HG03565 (cell line): ENCODE measurements at regions not wholly inside any gene's neighbourhood (a gene's known extent, or its start where the extent isn't known, plus 50 kb on each side); places are given as distances from the start of the nearest gene placed in this dataset.
"Not testable (repeated sequence)": the region's sequence is repeated elsewhere in the genome, so short reads cannot be mapped to it uniquely, and the experiment has no call there.

Experiments used
- ATAC-seq: cut with Tn5 transposase; IDR thresholded peaks from one replicate; pipeline ENCODE4 v1.9.1; 2021; ENCODE audit warnings: mild to moderate bottlenecking, moderate library complexity; ENCODE audit not compliant: unreplicated experiment

DNA sequence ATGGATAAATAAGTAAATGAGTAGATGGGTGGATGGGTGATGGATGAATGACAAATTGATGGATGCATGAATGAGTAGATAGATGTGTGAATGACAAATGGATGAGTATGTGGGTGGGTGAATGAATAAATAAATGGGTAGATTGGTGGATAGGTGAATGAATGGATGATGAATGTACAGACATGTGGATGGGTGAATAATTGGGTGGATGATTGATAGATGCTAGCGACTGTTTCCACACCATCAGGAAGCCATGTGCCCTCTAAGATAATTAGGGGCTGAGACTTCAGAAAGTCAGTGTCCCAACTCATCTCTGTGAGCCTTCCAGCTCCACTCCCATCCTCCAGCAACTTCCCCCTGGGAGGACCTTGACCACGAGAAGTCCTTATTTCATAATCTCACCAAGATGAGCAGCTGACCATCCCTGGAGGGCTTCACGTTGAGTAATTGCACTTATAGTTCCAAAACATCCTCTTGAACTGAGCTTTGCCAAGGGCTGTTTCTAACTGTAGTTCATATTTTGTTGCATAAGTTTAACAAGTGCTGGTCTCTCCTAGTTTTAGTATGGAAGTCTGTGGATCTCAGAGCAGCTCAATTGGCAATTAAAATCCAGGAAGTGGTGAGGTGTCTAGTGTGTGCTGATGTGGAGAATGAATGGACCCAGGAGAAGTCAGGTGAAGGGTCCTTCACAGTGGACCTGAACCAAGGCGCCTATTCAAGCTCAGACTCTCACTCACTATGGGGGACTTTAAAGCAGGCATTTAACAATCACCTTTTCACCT, 295.7 kb downstream of the ADGRD1 start:
- no peak for ATAC-seq

DNA sequence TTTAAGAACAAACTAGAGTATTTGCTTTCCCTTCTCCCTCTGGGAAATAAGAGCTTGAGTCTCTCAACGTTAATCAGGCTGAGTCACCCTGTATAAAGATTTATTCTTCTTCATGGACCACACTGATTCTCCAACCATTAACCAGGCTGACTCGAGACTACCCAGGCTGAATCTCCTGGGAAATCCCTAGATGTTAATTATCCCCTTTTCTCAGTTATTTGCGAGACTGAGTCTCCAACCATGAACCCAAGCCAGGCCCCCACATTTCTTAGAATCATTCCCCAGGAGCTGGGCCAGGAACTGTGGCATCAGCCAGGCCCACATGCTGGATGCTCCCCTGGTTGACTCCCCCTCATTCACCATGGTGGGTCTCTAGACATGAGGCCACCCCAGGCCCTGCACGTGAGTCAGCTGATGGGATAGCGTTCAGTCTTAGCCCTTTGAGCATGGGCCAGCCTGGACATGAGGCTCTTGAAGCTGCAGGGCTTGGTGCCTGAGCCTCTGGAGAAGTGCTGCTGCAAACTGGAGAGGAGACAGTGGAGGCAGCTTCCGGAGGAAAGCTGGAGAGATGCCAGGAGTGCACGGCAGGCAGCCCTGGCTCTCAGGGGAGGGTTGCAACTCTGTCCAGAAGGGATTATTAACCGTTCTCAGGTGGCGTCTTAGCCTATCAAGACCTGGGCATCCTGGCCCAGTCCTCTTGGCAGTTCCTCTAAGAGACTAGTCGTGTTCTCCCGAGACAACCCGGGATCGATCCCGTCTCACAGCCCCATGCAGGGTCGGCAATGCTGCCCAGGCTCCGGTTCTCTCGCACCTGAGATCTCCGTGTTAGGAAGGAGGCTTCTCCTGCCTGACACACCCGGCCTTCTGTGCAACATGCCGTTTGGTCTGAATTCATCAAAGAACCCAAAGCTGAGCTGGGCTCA, 296.6 kb downstream of the ADGRD1 start:
- ATAC-seq: no peak

DNA sequence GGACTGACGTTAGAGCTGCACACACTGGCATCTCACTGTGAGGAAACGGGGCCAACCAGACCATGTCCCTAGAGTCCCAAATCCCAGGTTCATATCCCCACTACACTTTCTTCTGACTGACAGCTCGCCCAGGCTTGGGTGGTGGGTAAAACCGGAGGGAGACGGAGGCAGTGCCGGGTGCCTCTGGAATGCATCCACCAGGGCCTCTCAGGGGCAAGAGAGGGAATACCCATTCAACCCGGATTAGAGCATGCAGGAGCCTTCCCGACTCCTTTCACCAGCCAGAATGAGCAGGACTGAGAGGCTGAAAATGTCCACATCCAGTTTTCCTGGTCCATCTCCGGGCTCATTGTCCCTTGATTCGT, 297.2 kb downstream of the ADGRD1 start:
- ATAC-seq: no peak

DNA sequence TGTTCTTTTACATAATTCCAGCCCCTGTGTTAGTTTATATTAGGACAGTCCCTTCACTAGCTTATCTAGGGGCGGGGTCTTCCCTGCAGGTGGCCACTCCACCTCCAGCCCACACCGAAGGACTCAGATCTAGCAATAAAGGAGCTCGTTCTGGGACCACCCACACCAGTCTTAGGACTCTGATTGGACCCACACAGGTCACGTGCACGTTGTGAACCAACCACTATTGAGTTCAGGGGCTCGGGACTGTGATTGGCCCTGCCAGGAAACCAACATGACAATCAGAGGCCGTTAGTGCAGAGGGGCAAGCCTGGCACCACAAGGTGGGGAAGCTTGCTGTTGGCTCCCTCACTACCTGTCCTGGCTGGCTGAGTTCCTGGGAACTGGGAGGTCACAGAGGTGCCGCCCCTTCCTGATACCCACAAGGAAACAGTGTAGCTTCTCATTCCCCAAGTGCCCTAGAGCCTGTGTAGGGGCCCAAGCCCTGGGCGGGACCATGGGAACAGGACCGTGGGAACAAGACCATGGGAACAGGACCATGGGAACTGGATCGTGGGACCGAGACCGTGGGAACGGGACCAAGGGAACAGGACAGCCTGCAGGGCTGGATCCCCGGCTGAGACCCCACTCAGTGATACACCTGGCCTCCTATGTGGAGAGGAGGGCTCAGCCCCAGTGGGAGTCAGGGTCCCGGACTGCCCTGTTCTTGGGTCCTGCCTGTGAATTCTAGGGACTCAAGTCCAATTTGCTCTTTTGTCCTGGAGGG, 297.8 kb downstream of the ADGRD1 start:
- no peak for ATAC-seq

DNA sequence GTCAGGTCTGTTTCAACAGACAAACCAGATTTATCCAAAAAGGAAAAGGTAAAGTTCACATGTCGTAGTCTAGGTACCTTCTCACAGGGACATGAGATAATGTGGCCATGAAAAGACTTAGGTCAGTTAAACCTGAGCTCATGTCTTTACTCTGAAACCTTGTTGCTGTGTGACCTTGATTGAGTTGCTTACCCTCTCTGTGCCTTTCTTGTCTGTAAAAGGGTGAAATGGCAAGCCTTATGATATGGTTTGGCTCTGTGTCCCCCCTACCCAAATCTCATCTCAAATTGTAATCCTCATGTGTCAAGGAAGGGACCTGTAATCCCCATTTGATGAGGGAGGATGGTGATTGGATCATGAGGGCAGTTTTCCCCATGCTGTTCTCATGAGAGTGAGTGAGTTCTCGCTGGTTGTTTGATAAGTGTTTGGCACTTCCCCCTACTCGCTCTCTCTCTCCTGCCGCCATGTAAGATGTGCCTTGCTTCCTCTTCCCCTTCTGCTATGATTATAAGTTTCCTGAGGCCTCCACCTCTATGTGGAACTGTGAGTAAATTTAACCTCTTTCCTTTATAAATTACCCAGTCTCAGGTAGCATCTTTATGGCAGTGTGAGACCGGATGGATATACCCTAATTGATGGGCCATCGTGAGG, 299.8 kb downstream of the ADGRD1 start:
- no peak for ATAC-seq

DNA sequence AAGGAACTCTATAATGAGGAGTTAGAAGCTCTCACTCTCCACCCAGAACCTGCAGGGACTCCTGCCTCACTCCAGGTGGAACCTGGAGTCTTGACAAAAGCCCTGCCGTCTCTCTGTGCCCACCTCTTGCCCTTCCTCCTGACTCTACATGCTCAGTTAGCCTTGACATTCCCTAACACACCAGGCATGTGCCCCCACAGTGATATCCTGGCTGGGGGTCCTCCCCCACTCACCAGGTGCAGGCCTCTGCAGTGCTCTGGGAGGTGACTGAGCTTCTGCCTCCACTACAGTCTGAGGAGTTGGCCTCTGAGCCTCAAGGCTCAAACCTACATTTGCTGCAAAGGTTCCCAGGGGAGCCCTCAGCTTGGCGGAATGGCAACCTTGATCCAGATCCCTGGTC, 300.7 kb downstream of the ADGRD1 start:
- no peak for ATAC-seq

DNA sequence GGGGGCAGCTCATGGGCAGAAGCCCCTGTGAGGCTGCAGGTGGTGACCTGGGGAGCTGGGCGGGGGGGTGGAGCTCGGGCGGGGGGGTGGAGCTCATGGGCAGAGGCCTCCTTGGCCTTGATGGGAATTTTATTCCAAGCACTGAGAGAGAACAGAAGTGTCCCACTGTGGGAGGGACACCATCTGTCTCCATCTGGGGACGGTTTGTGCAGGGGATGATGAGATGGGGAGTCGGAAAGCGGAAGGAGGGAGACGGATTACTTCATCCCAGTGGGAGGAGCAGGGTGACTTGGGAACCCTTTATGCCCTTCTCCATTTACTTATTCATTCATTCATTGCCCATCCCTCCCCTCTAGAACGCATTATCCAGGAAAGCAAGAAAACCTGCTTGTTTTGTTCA, 304.7 kb downstream of the ADGRD1 start:
- no peak for ATAC-seq

DNA sequence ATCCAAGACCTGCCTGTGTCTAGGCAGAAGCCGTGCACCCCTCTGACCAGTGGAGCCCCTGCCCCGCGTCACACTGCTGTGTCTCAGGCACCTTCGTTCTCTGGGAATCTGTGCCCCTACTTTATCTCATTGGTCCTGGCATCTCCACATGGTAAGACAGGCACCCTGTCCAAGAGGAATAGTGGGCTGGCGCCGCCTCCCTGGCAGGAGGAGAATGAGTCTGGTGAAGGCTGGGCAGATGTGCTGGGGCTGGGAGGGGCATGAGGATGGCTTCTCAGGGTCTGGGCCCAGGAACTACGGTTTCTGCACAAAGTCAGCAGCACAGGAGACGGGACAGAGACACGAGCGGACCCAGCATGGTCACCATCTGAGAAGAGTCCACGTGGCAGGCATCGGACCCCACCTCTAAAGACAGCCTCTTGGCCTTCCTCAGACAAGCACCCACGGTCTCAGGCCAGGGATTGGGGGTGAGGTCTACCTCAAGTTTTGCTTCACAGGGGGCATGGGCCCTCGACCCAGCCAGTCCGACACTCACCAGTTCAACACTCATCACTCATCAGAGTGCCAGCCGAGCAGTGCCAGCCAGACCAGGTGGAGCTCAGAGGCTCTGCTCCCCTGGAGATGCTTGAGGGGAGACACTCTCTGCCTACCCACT, 306.7 kb downstream of the ADGRD1 start:
- no peak for ATAC-seq

DNA sequence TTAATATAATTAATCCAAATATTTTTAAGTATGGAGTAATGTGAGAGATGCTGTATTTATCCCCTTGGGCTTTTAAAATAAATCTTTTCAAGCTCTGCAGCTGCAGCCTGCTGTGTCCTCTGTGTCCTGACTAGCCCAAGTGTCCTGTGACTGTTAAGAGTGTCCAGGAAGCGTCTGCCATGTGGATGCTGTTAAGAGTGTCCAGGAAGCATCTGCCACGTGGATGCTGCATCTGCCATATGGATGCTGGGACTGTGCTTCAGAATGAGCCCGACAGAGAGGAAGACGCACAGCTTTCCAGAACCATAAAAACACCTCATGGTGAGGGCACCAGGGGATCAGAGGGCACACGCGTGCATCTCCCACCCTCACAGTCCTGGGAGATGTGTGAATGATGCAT, 307.2 kb downstream of the ADGRD1 start:
- ATAC-seq: no peak

DNA sequence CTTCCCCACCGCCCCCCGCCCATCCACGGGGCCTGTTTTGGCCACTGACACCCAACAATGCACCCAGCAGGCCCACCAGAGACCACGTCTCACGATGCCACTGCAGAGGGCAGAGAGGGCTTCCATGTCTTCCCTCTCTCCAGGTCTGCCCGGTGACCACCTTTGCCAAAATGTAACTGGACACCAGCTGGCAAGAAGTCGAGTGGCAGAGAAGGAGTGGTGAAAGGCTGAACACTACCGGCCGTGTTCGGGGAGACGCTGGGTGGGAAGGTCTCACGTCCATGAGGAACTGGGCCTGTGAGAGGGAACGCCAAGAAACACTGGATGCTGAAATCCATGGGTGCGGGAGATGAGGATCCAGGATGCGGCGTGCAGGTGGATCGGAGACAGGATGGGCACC, 308.2 kb downstream of the ADGRD1 start:
- no peak for ATAC-seq

DNA sequence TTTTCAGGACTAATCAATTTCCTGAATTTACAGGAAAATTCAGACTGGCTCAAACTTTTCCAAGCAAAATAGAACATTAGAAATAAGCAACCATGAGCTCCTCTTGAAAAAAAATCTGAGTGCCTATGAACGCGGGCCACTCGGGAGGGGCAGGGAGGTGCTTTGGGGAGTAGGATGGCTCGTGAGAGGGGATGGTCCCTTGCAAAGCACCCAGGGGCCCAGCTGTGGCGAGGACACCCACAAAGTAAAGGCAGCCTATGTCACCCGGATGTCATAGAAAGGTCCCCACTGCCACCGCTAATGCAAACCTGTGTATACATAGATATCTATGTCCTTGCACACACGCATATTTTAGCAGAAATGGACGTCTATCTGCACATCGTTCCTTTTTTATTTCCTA, 309.9 kb downstream of the ADGRD1 start:
- no peak for ATAC-seq

DNA sequence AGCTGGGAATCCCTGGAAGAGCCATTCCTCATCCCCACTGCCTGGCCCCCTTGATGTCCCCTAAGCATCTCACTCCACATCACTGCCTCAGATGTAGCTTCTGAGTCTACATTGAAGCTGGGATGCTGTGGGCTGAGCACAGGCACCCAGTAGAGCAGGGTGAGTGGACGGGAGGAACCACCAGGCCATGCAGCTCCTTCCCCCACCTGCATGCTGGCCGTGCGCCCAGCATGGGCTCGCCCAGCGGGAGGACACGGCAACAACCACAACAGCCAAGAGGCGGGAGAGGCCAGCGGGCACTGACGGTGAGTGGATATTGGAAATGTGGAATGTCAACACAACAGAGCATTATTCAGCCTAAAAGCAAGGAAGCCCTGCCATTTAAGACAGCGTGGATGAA, 310.9 kb downstream of the ADGRD1 start:
- no peak for ATAC-seq

DNA sequence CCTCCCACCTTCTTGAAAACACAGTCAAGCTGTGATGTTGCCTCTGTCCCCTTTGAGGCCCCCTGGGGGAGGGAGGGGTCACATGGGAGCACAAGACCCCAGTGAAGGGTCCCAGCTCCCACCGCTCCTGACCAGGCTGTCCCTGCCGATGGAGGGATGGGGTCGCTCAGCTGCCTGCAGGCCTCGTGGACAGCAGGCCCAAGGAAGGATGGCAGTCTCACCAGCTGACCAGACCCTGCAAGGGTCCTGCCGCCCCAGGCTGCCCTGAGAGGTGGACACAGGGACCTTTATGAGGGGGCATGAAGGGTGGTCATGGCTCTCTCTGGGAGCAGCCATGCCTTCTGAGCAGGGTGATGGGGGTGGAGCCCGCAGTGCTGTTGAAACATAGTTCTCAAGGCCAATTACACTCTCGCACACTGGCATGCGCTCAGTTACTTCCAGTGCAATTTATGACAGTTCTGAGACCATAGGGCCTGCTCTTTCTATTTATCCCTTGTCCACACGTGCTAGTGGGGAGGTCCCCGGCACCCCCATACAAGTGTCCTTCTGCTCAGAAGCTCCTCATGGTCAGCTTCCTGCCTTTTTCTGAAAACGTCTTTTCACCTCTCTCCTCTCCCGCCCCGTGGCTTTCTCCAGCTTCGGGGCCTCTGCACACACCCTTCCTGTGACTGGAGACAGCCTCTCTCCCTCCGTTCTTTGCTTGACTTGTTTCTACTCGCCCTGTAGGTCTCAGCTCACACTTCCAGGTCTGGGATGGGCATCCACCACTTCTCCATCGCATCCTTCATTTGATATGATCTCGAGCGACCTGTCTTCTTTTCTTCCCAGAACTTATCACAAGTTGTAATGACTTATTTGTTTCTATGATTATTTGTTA, 313.1 kb downstream of the ADGRD1 start:
- ATAC-seq: no peak

DNA sequence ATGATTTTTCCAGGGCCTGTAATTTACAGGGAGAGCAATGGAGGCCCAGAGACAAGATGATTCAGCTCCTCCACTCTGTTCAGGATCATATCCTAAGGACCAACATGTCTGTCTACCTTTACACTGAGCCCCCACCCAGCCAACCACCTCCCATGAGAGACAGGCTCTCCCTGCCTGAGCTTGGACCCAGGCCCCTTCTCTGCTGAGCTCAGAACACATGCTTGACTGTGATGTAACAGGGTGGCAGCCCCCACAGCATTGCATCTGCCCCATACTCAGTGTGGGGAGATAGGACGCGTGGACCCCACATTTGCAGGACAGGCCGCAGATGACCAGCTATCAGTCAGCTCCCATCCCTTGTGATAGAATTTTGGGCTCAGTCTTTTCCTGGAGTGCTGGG, 313.9 kb downstream of the ADGRD1 start:
- ATAC-seq: no peak

DNA sequence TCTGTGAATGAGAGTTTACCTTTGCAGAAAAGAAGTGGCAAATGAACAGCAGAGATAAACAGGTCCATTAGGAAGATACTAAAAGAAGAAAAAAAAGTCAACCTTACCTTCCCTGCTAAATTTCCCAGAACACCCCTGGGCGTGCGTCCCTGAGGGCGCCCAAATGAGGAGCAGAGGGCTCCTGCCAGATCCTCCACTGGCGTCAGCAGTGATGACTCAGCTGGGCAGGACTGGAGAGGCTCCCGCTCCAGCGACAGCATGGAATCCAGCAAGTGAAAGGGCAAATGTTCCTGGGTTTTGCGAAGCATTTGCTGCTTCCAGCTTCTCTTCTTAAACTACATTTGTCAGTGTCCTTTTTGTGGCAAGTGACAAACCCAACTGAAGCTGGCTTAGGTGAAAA, 314.4 kb downstream of the ADGRD1 start:
- ATAC-seq: not testable (repeated sequence)

DNA sequence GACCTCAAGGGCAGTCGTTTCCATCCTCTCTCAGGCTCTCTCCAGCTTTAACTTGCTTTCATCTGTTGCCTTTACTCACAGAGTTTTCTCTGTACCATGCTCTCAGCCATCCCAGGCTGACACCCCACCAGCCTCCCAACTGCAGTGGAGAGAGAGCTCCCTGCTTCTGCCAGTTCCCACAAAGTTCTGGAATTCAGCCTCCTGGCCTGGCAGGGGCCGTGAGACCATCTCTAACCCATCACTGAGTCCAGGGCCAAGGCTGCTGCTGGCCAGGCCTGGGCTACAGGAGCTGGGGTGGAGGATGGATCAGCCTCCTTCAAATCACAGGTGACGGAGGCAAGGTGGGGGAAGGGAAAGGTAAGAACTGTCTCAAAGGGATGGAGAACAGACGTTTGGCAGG, 314.9 kb downstream of the ADGRD1 start:
- ATAC-seq: not testable (repeated sequence)

DNA sequence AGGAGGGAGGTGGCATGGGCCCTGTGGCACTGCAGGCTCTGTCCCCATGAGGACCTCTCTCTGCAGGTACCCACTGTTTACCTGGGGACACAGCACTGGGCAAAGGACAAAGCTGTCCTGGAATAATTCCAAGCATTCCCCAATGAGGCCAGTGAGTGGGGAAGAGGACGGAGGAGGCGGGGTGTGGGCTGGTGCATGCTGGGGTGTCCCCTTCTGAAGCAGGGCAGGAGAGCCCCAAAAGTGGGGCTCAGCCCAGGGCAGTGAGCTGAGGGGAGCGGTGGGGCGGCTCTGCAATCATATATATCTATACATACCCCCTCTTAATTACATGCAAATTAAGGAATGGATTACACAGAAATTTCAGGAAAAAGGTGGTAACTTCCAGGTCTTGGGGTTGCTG, 315.8 kb downstream of the ADGRD1 start:
- ATAC-seq: no peak

DNA sequence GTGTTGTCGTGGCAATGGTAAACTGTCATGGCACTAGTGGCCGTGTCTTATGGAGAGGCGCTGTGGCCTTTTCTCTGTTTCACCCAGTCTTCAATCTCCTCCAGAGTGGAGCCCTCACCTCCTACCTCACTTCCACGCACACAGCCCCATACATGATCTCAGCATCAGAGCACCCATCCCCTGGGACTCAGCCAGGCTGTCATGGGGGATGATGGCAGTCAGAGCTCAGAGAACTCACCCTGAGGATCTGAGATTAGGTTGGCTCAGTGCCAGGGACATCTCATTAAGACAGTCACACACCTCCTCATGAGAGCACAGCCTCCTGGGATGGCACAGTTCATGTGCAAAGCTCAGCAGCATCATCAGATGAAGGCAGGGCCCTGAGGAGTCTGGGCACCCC, 316.3 kb downstream of the ADGRD1 start:
- not testable (repeated sequence) for ATAC-seq

DNA sequence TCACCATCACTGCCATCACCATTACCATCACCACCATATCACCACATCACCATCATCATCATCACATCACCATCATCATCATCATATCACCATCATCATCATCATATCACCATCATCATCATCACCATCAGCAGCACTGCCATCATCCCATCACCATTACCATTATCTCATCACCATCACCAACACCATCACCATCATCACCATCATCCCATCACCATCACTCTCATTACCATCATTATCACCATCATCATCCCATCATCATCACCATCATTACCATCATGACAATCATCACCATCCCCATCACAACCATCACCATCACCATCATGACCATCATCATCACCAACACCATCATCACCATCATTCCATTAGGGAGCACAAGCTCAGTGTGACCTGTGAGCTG, 318.0 kb downstream of the ADGRD1 start:
- ATAC-seq: no peak
